ENCODE measurements at regions not wholly inside any gene's neighbourhood (a gene's known extent, or its start where the extent isn't known, plus 50 kb on each side); places are given as distances from the start of the nearest gene placed in this dataset.

GRCh38 chr10:55476129-55476528 lies 675.1 kb upstream of the PCDH15 start:
- Mint-ChIP-seq H3K4me3 (no peak overlapping the region), H3K4me1 (no peaks in the 10 kb centered on the region), H3K27ac (no peak overlapping the region), H3K9me3 (peaks cover 19% of the 10 kb centered on the region), H3K27me3 (ENCODE audit: low read depth) (no peaks in the 10 kb centered on the region), H3K36me3 (peaks cover 4% of the 10 kb centered on the region)
- ChIA-PET POLR2A (no interaction called here), CTCF (no interaction called here)
- TF ChIP-seq CREM (CRISPR knock-in tag; IDR thresholded peaks at IDR 0.05) = no peak
- no peak for TF ChIP-seq NFE2L1 (CRISPR knock-in tag; IDR thresholded peaks at IDR 0.05)
- no peak for TF ChIP-seq NFATC4 (CRISPR knock-in tag; IDR thresholded peaks at IDR 0.05)
- no peak for TF ChIP-seq FOXP1 (CRISPR knock-in tag; IDR thresholded peaks at IDR 0.05; ENCODE audit: borderline replicate concordance)
- TF ChIP-seq EMX1 (CRISPR knock-in tag; IDR thresholded peaks at IDR 0.05) = no peak
- TF ChIP-seq STAT6 (CRISPR knock-in tag; conservative IDR thresholded peaks at IDR 0.05; ENCODE audit: low read depth) = no peak
- TF ChIP-seq ZNF232 (CRISPR knock-in tag; IDR thresholded peaks at IDR 0.05) = no peak
- TF ChIP-seq ZSCAN18 (CRISPR knock-in tag; IDR thresholded peaks at IDR 0.05) = no peak
- no peak for DNase-seq (ENCODE audit: low spot score)
- ATAC-seq = no peak

GRCh38 chr10:55474258-55474657 lies 673.2 kb upstream of the PCDH15 start:
- CTCF ChIA-PET = no interaction called here
- TF ChIP-seq SMAD4 (CRISPR knock-in tag; IDR thresholded peaks at IDR 0.05) (no peak), RORB (CRISPR knock-in tag; IDR thresholded peaks at IDR 0.05) (no peak), AR (CRISPR knock-in tag; IDR thresholded peaks at IDR 0.05) (no peak)
- Mint-ChIP-seq H3K9me3 (peaks cover 7% of the 10 kb centered on the region; the same call in 1 of the 2 replicates), H3K4me3 (no peak overlapping the region), H3K4me1 (no peaks in the 10 kb centered on the region), H3K27ac (no peak overlapping the region), H3K27me3 (ENCODE audit: low read depth) (no peaks in the 10 kb centered on the region), H3K36me3 (no peaks in the 10 kb centered on the region)
- ATAC-seq (no peak), DNase-seq (ENCODE audit: low spot score) (no peak)
- POLR2A ChIA-PET = no interaction called here

- DNase-seq (ENCODE audit: low spot score) (no peak), ATAC-seq (no peak)
- Mint-ChIP-seq H3K36me3 (no peaks in the 10 kb centered on the region), H3K4me1 (no peaks in the 10 kb centered on the region), H3K4me3 (no peak overlapping the region), H3K27me3 (ENCODE audit: low read depth) (no peaks in the 10 kb centered on the region), H3K9me3 (peaks cover 7% of the 10 kb centered on the region; the same call in 1 of the 2 replicates), H3K27ac (no peak overlapping the region)
- POLR2A ChIA-PET = no interaction called here
- CTCF ChIA-PET = no interaction called here
- TF ChIP-seq ERG (CRISPR knock-in tag; IDR thresholded peaks at IDR 0.05) (no peak), ZNF138 (CRISPR knock-in tag; conservative IDR thresholded peaks at IDR 0.05) (no peak), ARID4B (CRISPR knock-in tag; IDR thresholded peaks at IDR 0.05; ENCODE audit: borderline replicate concordance) (no peak), ATF1 (CRISPR knock-in tag; IDR thresholded peaks at IDR 0.05) (no peak), PREB (CRISPR knock-in tag; IDR thresholded peaks at IDR 0.05; ENCODE audit: borderline replicate concordance) (no peak), MAX (CRISPR knock-in tag; IDR thresholded peaks at IDR 0.05) (no peak), CREB1 (CRISPR knock-in tag; IDR thresholded peaks at IDR 0.05) (no peak), RORB (CRISPR knock-in tag; IDR thresholded peaks at IDR 0.05) (no peak), SOX15 (CRISPR knock-in tag; IDR thresholded peaks at IDR 0.05) (no peak), GABPB1 (CRISPR knock-in tag; IDR thresholded peaks at IDR 0.05) (no peak)
Measured at GRCh38 chr10:55470840-55471239, 669.8 kb upstream of the PCDH15 start.

Measured in WTC11 (cell line).